Superior temporal gyrus (tissue), 1 donor: ENCODE measurements at regions not wholly inside any gene's neighbourhood (a gene's known extent, or its start where the extent isn't known, plus 50 kb on each side); places are given as distances from the start of the nearest gene placed in this dataset.
"Not testable (repeated sequence)": the region's sequence is repeated elsewhere in the genome, so short reads cannot be mapped to it uniquely, and the experiment has no call there.

Experiments used
- DNase-seq: peaks from one replicate; pipeline ENCODE4 v3.0.0-alpha.2; 2016; ENCODE audit errors: extremely low spot score

DNA sequence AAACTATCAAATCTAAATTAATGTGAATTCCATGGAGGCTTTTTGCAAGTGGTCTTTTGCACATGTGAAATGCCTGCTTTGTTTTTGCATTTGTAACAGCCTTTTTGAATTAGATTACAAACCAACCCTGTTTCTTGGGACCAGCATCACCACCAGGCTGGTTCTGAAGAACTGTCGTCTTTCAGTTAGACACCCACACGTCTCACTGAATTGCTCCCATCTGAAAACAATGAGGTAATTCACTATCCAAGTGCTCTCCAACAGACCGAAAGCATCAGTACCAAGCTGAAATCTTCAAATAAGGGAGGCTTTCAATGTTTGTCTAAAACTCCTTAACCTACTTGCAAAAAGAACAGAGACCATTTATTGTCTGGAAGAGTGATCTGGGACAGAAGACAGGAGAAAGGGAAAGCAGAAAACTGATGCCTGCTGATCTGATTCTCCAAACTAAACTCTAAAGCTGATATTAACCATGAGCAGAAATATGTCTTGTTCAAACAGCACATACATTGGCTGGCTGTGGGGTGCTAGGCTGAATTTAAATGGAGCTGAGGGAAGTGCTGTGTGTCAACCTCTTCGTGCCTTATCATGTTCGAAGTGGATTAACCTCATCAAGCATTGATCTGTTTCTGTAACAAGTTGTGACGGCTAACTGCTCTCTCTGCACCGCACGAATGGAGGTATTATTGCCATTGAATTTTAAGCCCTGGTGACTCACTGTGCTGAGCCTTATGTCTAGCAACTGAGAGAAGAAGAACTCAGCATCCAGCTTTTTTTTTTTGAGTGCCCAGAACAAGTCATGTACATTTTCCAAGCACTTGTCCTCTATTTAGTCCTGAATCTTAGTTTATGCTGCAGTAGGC lies 213.7 kb upstream of the P2RY1 start:
- DNase-seq = peak; percentile 79

- DNase-seq = no peak
These were observed 212.7 kb upstream of the P2RY1 start for GRCh38 chr3:152621967-152622810.

- DNase-seq = no peak
These were observed 212.1 kb upstream of the P2RY1 start for GRCh38 chr3:152622811-152623167.

DNA sequence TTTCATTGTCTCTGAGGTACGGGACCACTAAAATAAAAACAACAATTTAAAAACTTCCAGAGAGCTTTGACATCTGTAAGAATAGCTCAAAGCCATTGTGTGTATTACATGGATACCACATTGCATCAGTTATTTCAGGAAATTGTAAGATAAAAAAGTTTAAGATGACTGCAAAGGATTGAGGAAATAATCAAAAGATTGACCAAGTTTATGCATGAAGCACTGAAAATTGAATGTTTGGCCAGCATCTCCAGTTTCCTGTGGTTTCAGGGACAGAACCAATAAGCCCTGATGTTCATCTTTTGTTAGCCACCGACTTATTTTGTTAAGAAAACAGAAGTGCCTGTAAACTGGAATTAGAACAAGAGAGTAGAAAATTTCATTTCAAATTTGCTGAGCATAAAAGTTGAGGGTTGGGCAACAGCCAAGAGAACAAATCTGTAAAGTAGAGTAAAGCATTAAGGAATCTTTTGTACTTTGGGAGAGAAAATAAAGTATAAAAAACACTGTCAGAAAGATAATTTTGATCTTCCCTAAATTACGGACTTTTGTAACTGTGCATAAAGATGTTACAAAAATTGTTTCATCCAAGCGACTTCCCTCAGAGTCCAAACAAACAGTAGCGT lies 211.5 kb upstream of the P2RY1 start:
- no peak for DNase-seq

DNA sequence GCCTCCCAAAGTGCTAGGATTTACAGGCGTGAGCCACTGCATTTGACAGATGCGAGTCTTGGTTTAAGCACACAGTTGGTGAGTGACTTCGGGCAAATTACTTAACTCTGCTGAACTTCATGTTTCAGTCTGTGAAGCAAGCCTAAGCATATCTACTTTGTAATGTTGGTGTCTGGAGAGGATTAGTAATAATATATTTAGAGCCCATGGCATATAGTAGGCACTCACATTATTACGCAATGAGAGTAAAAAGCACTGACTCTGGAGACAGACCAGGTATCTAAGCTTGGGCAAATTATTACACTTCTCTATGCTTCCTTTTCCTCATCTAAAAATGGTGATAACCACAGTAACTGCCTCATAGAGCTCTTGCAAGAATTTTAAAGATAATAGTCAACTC lies 208.7 kb upstream of the P2RY1 start:
- DNase-seq = no peak

DNA sequence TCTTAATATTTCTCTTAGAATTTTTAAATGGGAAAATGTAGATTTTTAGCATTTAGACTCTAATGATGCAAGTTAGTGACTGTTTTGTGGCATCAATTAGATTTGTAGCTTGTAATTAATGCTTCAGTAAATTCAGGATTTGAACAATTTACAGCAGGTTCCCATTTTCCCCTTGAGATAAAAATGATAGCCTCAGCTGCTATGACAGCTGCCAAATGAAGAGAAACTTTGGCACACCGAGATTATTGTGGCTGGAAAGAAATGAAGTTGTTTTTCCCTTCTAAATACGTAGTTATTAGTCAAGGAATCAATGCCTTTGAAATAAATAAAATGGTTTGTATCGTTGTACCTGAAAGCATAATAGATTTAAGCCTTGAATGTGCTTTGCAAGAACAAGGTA lies 206.4 kb upstream of the P2RY1 start:
- DNase-seq = no peak

- no peak for DNase-seq
These were observed 205.4 kb upstream of the P2RY1 start for GRCh38 chr3:152629363-152630122.

GRCh38 chr3:152635389-152635788 lies 199.5 kb upstream of the P2RY1 start:
- DNase-seq = no peak

DNA sequence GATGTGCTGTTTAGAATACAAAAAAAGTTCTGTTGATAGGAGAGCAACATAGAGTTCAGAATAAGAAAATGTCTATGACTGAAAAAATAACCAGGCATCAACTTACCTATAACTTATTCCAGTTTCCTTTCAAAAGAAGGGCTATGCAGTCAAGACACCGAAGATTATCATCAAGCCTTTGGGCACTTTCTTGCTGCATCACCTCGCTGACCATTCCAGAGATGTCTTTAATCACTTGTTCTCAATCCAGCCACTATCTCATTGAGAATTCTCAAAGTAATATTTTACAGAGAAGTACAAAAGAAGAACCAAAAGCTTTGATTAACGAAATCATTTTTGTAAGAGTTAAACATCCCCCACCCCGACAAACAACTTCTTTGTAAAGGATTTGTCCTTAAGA lies 198.3 kb upstream of the P2RY1 start:
- DNase-seq = no peak

DNA sequence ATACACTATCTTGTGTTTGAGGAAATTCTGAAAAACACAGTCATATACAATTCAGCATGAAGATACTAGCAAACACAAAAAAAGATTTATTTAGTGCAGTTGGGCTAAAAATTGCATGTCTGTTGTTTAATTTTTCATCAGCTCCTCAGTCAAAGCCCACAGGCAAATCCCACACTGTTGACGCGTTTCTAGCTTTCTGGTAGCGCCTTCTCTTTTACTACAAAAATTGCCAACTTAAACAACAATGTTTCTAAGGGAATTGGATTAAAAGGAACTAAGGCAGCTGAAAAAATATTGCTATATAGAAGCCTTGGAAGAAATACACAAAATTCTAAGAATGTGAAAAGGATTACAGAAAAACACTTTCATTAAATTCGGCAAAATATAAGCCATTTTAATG lies 196.7 kb upstream of the P2RY1 start:
- DNase-seq = peak; percentile 31

DNA sequence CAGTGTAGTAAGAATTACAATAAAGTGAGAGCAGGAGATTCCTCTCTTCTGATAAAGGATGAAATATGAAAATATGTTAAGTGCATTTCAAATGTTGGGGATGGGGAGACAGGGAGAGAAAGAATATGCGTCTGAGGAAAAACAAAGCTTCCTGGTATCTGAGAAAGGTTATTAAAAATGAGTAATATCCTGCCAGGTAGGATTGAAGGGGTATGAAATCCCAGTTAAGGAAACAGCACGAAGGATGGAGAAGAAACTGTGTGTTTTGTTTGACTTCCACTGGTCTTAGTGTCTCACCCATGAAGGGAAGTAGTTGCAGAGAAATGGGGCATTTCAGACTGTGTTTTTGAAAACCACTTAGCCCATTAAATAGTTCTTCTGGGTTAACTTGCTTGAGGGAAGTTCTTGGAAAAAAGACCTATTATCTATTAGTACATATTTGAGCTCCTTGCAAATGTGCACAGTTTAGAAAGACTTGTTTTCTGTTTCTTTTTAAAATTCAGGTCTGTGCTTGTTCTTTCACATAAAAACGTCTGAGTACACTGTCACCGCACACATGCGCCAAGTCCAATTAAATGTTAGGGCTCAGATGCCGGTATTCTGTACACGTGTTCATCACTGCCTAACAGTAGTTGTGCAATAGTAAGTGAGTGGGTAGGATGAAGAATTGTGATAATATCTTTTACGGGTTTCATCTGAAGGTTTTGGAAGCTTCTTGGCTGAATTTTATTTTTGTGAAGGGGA lies 196.1 kb upstream of the P2RY1 start:
- DNase-seq = peak; percentile 82

GRCh38 chr3:152641198-152641597 lies 193.7 kb upstream of the P2RY1 start:
- no peak for DNase-seq

DNA sequence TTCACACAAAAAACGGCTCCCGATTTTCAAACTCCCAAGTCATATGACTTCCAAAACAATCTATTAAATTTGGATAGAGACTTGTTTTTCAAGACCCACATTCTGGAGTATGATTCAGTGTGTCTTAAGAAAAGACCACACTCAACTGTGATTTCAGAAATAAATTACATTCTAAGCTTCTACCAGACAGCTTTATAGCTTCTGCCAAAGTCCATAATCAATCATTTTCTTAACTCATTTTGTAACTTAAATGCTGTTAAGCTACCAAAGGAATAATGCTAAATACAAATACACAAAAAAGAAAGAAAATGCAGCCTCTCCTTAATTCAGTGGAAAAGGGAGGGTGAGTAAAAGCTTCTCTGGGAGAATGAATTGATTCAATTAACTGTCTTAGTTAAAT lies 192.3 kb upstream of the P2RY1 start:
- no peak for DNase-seq

- DNase-seq = no peak
These were observed 190.5 kb upstream of the P2RY1 start for GRCh38 chr3:152644478-152644877.

DNA sequence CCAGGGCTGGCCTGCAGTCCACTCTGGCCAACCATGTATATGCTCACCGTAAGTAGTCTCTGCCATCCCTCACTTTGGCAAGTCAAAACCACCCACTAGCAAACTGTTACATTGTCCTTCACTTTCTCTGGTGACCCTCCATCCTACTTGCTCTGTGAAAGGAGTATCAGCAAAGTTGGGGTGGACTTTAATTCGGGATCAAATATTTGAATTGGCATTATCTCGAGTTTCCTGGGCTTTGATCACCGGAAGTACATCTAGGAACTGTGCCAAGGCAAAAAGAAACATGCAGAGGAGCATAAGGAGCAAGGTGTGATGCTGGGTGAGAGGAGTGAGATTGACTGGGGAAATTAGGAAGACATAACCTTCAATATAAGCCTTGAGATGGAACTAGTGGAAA lies 188.9 kb upstream of the P2RY1 start:
- no peak for DNase-seq

DNA sequence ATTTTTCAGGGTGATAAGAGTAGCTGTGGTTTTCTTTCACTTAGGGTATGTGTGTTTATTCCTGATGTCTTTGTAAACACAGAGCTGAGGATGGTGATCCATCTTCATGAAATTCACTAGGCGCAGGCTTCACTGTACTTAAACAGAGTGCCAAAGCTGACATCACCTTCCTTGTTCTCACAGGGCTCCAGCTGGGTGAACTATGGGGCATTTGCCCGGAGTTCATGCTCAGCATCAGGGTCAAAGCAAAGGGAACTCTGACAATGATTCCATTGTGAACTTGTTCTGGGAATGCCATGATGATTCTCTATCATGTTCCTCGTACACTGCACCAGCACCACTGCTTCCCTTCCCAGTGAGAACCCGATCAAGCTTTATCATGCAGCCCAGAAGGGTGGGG lies 184.8 kb upstream of the P2RY1 start:
- peak; percentile 96 for DNase-seq

DNA sequence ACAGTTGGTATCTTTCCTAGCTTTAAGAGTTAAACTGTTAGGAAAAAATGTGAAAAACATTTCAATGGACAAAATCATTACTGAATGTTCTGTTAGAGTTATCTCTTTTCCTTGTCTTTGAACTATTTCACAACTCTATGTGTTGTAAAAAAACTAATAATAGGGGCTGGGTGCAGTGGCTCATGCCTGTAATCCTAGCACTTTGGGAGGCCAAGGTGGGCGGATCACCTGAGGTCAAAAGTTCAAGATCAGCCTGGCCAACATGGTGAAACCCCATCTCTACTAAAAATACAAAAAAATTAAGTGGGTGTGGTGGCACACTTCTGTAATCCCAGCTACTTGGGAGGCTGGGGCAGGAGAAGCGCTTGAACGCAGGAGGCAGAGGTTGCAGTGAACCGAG lies 184.0 kb upstream of the P2RY1 start:
- not testable (repeated sequence) for DNase-seq

GRCh38 chr3:152656214-152656971 lies 178.5 kb upstream of the P2RY1 start:
- peak; percentile 65 for DNase-seq

DNA sequence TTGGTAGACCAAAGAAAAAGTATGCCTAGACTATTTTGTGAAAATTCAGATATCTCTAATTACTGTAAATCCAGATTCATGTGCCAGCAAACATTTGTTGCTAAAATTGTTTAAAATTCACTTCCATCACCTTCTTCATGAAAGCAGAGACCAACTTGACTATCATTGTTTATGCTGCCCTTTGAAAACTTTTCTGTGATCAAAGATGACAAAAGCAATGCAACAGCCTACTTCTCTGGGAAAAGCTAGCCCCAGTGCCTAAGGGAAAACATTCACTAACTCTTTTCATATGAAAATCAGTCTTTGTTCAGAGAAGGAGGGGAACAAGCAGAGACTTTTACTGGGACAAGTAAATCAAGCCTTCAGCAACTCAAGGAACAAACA lies 178.0 kb upstream of the P2RY1 start:
- DNase-seq = peak; percentile 57

- DNase-seq = no peak
These were observed 175.8 kb upstream of the P2RY1 start for GRCh38 chr3:152658977-152659720.
